ENCODE measurements at regions not wholly inside any gene's neighbourhood (a gene's known extent, or its start where the extent isn't known, plus 50 kb on each side); places are given as distances from the start of the nearest gene placed in this dataset.

DNA sequence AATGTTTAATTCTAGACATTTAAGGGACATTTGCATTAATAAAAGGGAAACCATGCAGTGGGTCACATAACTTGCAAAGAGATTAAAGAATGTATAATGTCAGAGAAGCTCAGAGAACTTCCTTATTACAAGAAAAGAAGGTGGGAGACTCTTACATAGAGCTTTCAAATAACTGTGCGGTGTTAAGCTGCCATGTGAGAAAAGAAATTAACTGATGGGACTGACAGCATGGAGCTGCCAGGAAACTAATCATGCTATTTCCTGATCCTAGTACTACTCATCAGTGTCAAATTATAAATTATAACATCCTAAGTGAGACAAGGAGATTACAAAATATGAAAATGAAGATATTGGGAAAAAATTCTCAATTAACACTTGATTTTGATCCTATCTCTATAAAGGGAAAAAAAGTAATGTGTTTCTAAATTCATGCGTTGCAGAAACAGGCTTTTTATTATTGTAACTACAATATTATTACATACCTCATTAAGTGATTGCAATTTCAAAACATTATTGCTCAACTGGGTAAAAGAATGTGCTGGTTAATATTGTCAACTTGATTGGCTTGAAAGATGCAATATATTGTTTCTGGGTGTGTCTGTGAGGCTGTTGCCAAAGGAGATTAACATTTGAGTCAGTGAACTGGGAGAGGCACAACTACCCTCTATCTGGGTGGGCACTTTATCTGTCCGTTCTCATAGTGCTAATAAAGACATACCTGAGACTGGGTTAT is 609.5 kb upstream of the NUDT12 start:
- Histone ChIP-seq H3K36me3 (no peaks in the 10 kb centered on the region), H3K9me3 (no peaks in the 10 kb centered on the region), H3K27ac (no peak overlapping the region), H3K4me3 (no peak overlapping the region), H3K27me3 (no peaks in the 10 kb centered on the region), H3K4me1 (no peaks in the 10 kb centered on the region)
- DNase-seq (no peak), ATAC-seq (no peak)
- intact Hi-C loops (cut with DNase I), result no loop called here
- no peak for TF ChIP-seq CTCF (IDR thresholded peaks at IDR 0.05)

DNA sequence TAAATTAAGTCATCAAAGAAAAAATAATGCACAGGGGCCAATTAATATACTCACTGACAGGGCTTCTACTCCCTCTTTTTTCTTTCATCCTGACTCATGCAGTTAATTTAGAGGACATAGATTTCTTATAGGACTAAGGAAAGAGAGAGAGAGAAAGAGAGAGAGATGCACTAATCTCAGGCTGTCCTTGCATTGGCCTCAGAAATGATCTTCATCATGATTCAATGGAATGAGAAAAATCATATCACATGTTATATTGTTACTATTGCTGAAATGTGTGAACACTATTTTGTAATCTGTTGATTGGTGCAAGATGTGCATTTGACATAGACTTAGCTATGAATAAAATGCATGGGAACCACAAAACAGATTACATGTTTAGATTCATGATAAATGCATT is 608.3 kb upstream of the NUDT12 start:
- intact Hi-C loops (cut with DNase I), result no loop called here
- no peaks in the 10 kb centered on the region for H3K36me3 ChIP-seq
- TF ChIP-seq CTCF (IDR thresholded peaks at IDR 0.05), result no peak
- H3K4me3 ChIP-seq, result no peak overlapping the region
- H3K4me1 ChIP-seq, result no peaks in the 10 kb centered on the region
- DNase-seq (no peak), ATAC-seq (no peak)
- no peaks in the 10 kb centered on the region for H3K9me3 ChIP-seq
- H3K27ac ChIP-seq, result no peak overlapping the region
- H3K27me3 ChIP-seq, result no peaks in the 10 kb centered on the region

DNA sequence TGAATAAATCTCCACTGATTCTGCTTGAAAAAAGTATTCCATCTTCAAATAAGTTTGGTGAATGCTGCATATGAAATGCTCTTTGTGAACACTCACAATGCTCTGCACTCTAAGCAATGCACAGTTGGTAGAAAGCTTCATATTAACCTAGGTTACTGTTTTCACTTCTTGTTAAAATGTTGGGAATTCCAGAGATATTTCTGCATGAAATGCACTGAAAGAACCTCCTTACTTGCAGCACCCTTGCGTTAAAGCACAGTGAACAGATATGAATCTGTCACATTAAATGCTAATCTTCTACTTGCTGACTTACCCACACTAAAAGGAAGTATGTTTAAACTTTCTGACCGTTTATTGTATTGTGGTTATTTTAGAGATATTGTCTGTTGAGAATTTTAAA is 584.1 kb upstream of the NUDT12 start:
- no peaks in the 10 kb centered on the region for H3K36me3 ChIP-seq
- no peaks in the 10 kb centered on the region for H3K4me1 ChIP-seq
- DNase-seq (no peak), ATAC-seq (no peak)
- H3K4me3 ChIP-seq, result no peak overlapping the region
- H3K27me3 ChIP-seq, result no peaks in the 10 kb centered on the region
- no peak overlapping the region for H3K27ac ChIP-seq
- TF ChIP-seq CTCF (IDR thresholded peaks at IDR 0.05), result no peak
- intact Hi-C loops (cut with DNase I), result no loop called here
- no peaks in the 10 kb centered on the region for H3K9me3 ChIP-seq

- TF ChIP-seq CTCF (IDR thresholded peaks at IDR 0.05), result no peak
- intact Hi-C loops (cut with DNase I), result no loop called here
- no peak for ATAC-seq
These were observed 577.3 kb upstream of the NUDT12 start for GRCh38 chr5:104139840-104140239.

GRCh38 chr5:104130320-104130719 is 567.7 kb upstream of the NUDT12 start:
- TF ChIP-seq CTCF (IDR thresholded peaks at IDR 0.05), result no peak
- Histone ChIP-seq H3K4me1 (no peaks in the 10 kb centered on the region), H3K4me3 (no peak overlapping the region), H3K9me3 (no peaks in the 10 kb centered on the region), H3K27me3 (no peaks in the 10 kb centered on the region), H3K27ac (no peak overlapping the region), H3K36me3 (no peaks in the 10 kb centered on the region)
- DNase-seq (no peak), ATAC-seq (no peak)
- intact Hi-C loops (cut with DNase I), result no loop called here

More at GRCh38 chr5:104139840-104140239, 577.3 kb upstream of the NUDT12 start:
- no peaks in the 10 kb centered on the region for H3K27me3 ChIP-seq
- DNase-seq, result no peak
- H3K9me3 ChIP-seq, result no peaks in the 10 kb centered on the region
- no peaks in the 10 kb centered on the region for H3K4me1 ChIP-seq
- H3K4me3 ChIP-seq, result no peak overlapping the region
- H3K36me3 ChIP-seq, result no peaks in the 10 kb centered on the region
- no peak overlapping the region for H3K27ac ChIP-seq

DNA sequence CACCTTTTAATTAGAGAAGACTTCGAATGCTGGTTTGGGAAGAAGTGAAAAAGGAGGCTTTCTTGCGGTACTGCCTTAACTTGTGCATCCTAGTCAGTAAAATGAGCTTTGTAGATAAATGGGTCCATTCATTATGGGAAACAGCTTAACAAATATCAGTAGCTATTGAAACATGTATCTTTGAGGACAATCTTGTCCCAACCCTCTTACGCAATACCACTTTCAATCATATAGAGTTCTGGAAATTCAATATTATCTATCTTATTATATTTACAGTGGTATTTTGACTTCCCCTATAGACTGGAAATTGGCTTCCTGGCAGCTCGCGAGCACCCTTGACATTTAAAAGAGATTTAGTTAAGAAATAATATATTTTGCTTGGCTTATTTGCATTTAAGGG is 565.8 kb upstream of the NUDT12 start:
- no peak for ATAC-seq
- intact Hi-C loops (cut with DNase I), result no loop called here
- DNase-seq, result no peak

More for the DNA sequence above, 565.8 kb upstream of the NUDT12 start:
- H3K27me3 ChIP-seq, result no peaks in the 10 kb centered on the region
- H3K4me3 ChIP-seq, result no peak overlapping the region
- no peak for TF ChIP-seq CTCF (IDR thresholded peaks at IDR 0.05)
- no peaks in the 10 kb centered on the region for H3K4me1 ChIP-seq
- no peaks in the 10 kb centered on the region for H3K9me3 ChIP-seq
- no peaks in the 10 kb centered on the region for H3K36me3 ChIP-seq
- H3K27ac ChIP-seq, result no peak overlapping the region
